NT2/D1 (cell line): ENCODE measurements at regions not wholly inside any gene's neighbourhood (a gene's known extent, or its start where the extent isn't known, plus 50 kb on each side); places are given as distances from the start of the nearest gene placed in this dataset.

Experiments
- DNase-seq: peaks from one replicate; pipeline ENCODE4 v3.0.0-alpha.2; 2011; ENCODE audit warnings: low read depth, low spot score
- H3K27me3 ChIP-seq: 2 replicates; pipeline ENCODE4 v1.6.0; 2011; ENCODE audit warnings: mild to moderate bottlenecking; ENCODE audit not compliant: insufficient read length, insufficient read depth
- H3K36me3 ChIP-seq: 2 replicates; pipeline ENCODE4 v1.6.1; 2011; ENCODE audit warnings: mild to moderate bottlenecking, low read length, mixed read lengths; ENCODE audit not compliant: insufficient read depth, insufficient read length
- H3K4me1 ChIP-seq: 2 replicates; pipeline ENCODE4 v1.5.1; 2011; ENCODE audit not compliant: insufficient read depth, insufficient read length
- H3K4me3 ChIP-seq: 2 replicates; pipeline ENCODE4 v1.5.1; 2011; ENCODE audit warnings: low read depth; ENCODE audit not compliant: insufficient read length
- H3K9ac ChIP-seq: 2 replicates; pipeline ENCODE4 v1.6.0; 2011; ENCODE audit warnings: low read depth; ENCODE audit not compliant: insufficient read length
- H3K9me3 ChIP-seq: 2 replicates; pipeline ENCODE4 v1.5.1; 2011; ENCODE audit warnings: mild to moderate bottlenecking, low read length; ENCODE audit not compliant: insufficient read depth
- SUZ12 ChIP-seq: IDR thresholded peaks from 2 replicates; pipeline ENCODE4 v1.6.1; 2011; ENCODE audit not compliant: insufficient read length, insufficient read depth; ENCODE audit errors: extremely low read depth
- YY1 ChIP-seq: IDR thresholded peaks from 2 replicates; pipeline ENCODE4 v1.6.1; 2011; ENCODE audit not compliant: insufficient read length, insufficient read depth
- ZNF274 ChIP-seq: IDR thresholded peaks from 2 replicates; pipeline ENCODE4 v1.6.1; 2011; ENCODE audit warnings: mild to moderate bottlenecking, low read depth, low read length

- H3K9me3 ChIP-seq, result no peaks in the 10 kb centered on the region
- no peak for DNase-seq
- no peak overlapping the region for H3K4me3 ChIP-seq
- H3K27me3 ChIP-seq, result no peaks in the 10 kb centered on the region
- H3K9ac ChIP-seq, result peak overlapping the region; percentile 69
- peaks cover 19% of the 10 kb centered on the region for H3K36me3 ChIP-seq
- no peak for TF ChIP-seq ZNF274
- no peak for TF ChIP-seq YY1
- no peak for TF ChIP-seq SUZ12
- H3K4me1 ChIP-seq, result peaks cover 40% of the 10 kb centered on the region
These were observed 253.2 kb downstream of the SEC14L1 start for GRCh38 chr17:77393867-77394539.

DNA sequence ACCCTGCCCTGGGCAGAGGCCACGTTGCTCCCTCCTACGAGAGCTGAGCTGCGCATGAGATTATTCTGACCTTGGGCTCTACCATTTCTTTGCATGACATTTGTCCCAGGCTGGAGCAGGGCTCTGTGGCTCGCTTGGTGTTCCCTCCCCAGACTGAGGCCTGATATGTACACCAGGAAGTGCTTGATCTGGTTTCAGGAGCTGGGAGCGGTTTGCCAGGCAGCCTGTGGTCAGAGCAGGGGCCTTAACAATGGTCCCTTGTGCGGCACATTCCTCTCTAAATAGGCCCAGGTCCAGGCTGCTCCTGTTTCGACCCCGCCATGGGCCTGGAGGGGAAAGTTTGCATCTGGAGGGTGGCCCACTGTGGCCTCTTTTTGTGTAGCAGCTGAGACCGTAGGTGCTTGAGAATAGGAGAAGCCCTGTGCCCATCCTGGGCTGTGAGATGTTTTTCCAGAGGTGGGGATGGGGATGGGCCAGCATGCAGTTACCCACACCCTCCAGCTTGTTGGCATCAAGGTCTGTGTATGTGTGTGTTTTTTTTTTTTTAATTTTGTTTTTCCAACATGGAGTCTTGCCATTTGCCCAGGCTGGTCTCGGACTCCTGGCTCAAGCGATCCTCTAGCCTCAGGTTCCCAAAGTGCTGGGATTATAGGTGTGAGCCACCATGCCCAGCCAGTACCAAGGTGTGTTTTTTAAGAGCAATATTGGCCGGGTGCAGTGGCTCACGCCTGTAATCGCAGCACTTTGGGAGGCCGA, 253.9 kb downstream of the SEC14L1 start:
- TF ChIP-seq ZNF274, result no peak
- TF ChIP-seq YY1, result no peak
- TF ChIP-seq SUZ12, result no peak
- no peak for DNase-seq

GRCh38 chr17:77395501-77396048, 254.8 kb downstream of the SEC14L1 start:
- no peak for DNase-seq
- Histone ChIP-seq H3K4me1 (peaks cover 36% of the 10 kb centered on the region), H3K9ac (no peak overlapping the region), H3K36me3 (peaks cover 23% of the 10 kb centered on the region), H3K27me3 (no peaks in the 10 kb centered on the region), H3K9me3 (no peaks in the 10 kb centered on the region), H3K4me3 (no peak overlapping the region)
- no peak for TF ChIP-seq YY1
- no peak for TF ChIP-seq ZNF274
- TF ChIP-seq SUZ12, result no peak

More for the DNA sequence above, 253.9 kb downstream of the SEC14L1 start:
- Histone ChIP-seq H3K4me1 (peaks cover 36% of the 10 kb centered on the region), H3K27me3 (no peaks in the 10 kb centered on the region), H3K36me3 (peaks cover 26% of the 10 kb centered on the region), H3K4me3 (no peak overlapping the region), H3K9me3 (no peaks in the 10 kb centered on the region), H3K9ac (peak overlapping the region; percentile 69)

GRCh38 chr17:77396610-77397009, 255.8 kb downstream of the SEC14L1 start:
- Histone ChIP-seq H3K36me3 (peaks cover 30% of the 10 kb centered on the region), H3K9ac (no peak overlapping the region), H3K4me1 (peaks cover 33% of the 10 kb centered on the region), H3K4me3 (no peak overlapping the region), H3K9me3 (no peaks in the 10 kb centered on the region), H3K27me3 (no peaks in the 10 kb centered on the region)
- DNase-seq, result no peak
- TF ChIP-seq SUZ12 (no peak), ZNF274 (no peak), YY1 (no peak)

- H3K4me1 ChIP-seq, result peaks cover 26% of the 10 kb centered on the region
- H3K9ac ChIP-seq, result no peak overlapping the region
- TF ChIP-seq SUZ12, result no peak
- no peak for TF ChIP-seq ZNF274
- TF ChIP-seq YY1, result no peak
- DNase-seq, result no peak
- H3K9me3 ChIP-seq, result no peaks in the 10 kb centered on the region
- peaks cover 47% of the 10 kb centered on the region for H3K36me3 ChIP-seq
- H3K27me3 ChIP-seq, result no peaks in the 10 kb centered on the region
- no peak overlapping the region for H3K4me3 ChIP-seq
These were observed 257.5 kb downstream of the SEC14L1 start for GRCh38 chr17:77398274-77398673.

DNA sequence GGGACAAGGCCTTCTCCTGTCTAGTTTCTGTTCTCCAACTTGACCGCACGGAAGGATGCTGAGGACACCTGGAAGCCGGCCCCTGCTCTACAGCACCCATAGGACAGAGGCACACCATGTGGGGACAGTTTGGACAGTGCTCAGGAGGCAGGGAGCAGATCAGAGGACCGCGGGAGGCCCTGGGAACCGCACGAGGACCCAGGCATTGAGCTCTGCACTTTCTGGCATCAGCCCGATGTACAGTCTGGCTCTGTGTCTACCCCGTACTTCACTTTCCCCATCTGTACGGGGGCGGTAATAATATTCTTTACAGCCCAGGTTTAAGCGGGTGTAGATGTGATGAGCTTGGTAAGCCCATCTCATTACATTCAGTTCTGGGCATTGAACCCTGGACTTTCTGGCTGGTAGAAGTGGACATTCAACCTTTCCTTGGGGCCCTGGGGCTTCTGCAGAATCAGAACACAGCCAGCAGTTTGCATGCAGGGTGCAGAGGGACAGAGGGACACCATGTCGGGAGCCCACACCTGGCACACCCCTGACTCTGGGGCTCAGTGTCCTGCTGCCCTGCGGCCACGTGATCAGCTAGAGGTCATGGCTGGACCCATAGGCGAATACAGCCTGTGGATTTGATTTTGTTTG, 258.7 kb downstream of the SEC14L1 start:
- TF ChIP-seq SUZ12 (no peak), YY1 (no peak), ZNF274 (no peak)
- no peak overlapping the region for H3K4me3 ChIP-seq
- no peaks in the 10 kb centered on the region for H3K9me3 ChIP-seq
- no peak for DNase-seq
- no peaks in the 10 kb centered on the region for H3K27me3 ChIP-seq
- peaks cover 51% of the 10 kb centered on the region for H3K36me3 ChIP-seq
- peaks cover 18% of the 10 kb centered on the region for H3K4me1 ChIP-seq
- no peak overlapping the region for H3K9ac ChIP-seq

DNA sequence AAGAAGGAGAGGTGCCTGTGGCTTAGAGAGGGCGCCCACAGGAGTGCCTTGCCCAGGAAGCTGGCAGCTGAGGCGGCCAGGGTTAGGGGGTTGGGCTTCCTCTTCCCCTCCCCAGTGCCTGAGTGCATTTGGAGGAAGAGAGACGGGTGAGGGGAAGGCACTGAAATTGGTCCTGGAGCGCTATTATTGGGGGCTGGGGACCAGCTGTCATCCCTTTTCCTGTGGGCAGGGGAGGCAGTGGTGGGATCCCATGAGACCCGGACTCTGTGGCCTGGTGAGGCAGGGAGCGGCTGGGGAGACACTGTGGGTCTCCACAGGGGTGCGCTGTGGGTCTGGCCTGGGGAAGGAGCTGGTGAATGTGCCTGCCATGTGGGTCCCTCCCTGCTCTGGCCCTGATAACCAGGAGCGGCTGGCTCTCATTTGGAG, 259.7 kb downstream of the SEC14L1 start:
- no peak for DNase-seq
- Histone ChIP-seq H3K36me3 (peaks cover 60% of the 10 kb centered on the region), H3K9ac (peak overlapping the region; percentile 44), H3K9me3 (no peaks in the 10 kb centered on the region), H3K27me3 (no peaks in the 10 kb centered on the region), H3K4me3 (no peak overlapping the region), H3K4me1 (peaks cover 14% of the 10 kb centered on the region)
- TF ChIP-seq YY1, result no peak
- TF ChIP-seq SUZ12, result no peak
- no peak for TF ChIP-seq ZNF274
